SU-DHL-6 (cell line): ENCODE measurements at regions not wholly inside any gene's neighbourhood (a gene's known extent, or its start where the extent isn't known, plus 50 kb on each side); places are given as distances from the start of the nearest gene placed in this dataset.

Source experiments
- H2AFZ ChIP-seq: fragments of 200-600 bp; sonication (generic); 2 replicates; pipeline ENCODE4 v1.6.1; 2014; ENCODE audit warnings: low read depth, mild to moderate bottlenecking, moderate library complexity, mixed read lengths, antibody characterized with exemption, low read length; ENCODE audit not compliant: severe bottlenecking
- H3F3A ChIP-seq: fragments of 200-600 bp; shearing (Covaris generic); 2 replicates; pipeline ENCODE4 v1.6.0; 2016; ENCODE audit warnings: antibody characterized with exemption, mild to moderate bottlenecking; ENCODE audit not compliant: insufficient read depth
- H3K27ac ChIP-seq: fragments of 200-600 bp; sonication (generic); 2 replicates; pipeline ENCODE4 v1.5.1; 2016; ENCODE audit warnings: low read depth, mild to moderate bottlenecking, low read length, moderate library complexity, mixed read lengths
- H3K27me3 ChIP-seq: fragments of 200-600 bp; sonication (generic), shearing (Covaris generic); 2 replicates; pipeline ENCODE4 v1.6.0; 2014; ENCODE audit warnings: mild to moderate bottlenecking, low read length
- H3K36me3 ChIP-seq: fragments of 200-600 bp; sonication (generic); 2 replicates; pipeline ENCODE4 v1.6.1; 2014; ENCODE audit warnings: mild to moderate bottlenecking, low read length, mixed read lengths
- H3K4me2 ChIP-seq: fragments of 300-600, 200-600 bp; shearing (Covaris generic), sonication (generic); 2 replicates; pipeline ENCODE4 v1.6.0; 2014; ENCODE audit warnings: low read length, low read depth, mild to moderate bottlenecking; ENCODE audit not compliant: poor library complexity, severe bottlenecking
- H3K4me3 ChIP-seq: fragments of 200-600 bp; sonication (generic); 2 replicates; pipeline ENCODE4 v1.5.1; 2014; ENCODE audit warnings: antibody characterized with exemption, low read length, mild to moderate bottlenecking, mixed read lengths; ENCODE audit not compliant: insufficient read depth, poor library complexity, severe bottlenecking
- H3K79me2 ChIP-seq: fragments of 200-600 bp; sonication (generic); 2 replicates; pipeline ENCODE4 v1.6.1; 2014; ENCODE audit warnings: mild to moderate bottlenecking, low read length, moderate library complexity; ENCODE audit not compliant: insufficient read depth
- H3K9ac ChIP-seq: fragments of 200-600 bp; sonication (generic); 2 replicates; pipeline ENCODE4 v1.7.0; 2014; ENCODE audit warnings: mild to moderate bottlenecking, low read length
- H3K9me2 ChIP-seq: fragments of 200-600 bp; sonication (generic); replicated peaks from 2 replicates; pipeline ENCODE4 v1.6.1; 2014; ENCODE audit warnings: low read length; ENCODE audit not compliant: insufficient read depth
- H3K9me3 ChIP-seq: fragments of 200-600 bp; sonication (generic); 2 replicates; pipeline ENCODE4 v1.6.1; 2014; ENCODE audit warnings: low read length, mixed read lengths; ENCODE audit not compliant: insufficient read depth
- H4K20me1 ChIP-seq: fragments of 200-600 bp; sonication (generic); 2 replicates; pipeline ENCODE4 v1.6.1; 2014; ENCODE audit warnings: low read depth, mild to moderate bottlenecking, antibody characterized with exemption, low read length, moderate library complexity, mixed read lengths
- CTCF ChIP-seq: fragments of 200-600 bp; sonication (generic); IDR thresholded peaks from one replicate; pipeline ENCODE4 v1.5.1; 2017; ENCODE audit warnings: antibody characterized with exemption, mild to moderate bottlenecking, low read length, moderate library complexity; ENCODE audit not compliant: insufficient read depth, poor library complexity, severe bottlenecking
- EZH2phosphoT487 ChIP-seq: fragments of 200-600 bp; sonication (generic), shearing (Covaris generic); conservative IDR thresholded peaks from 2 replicates; pipeline ENCODE4 v1.6.1; 2018; ENCODE audit warnings: mild to moderate bottlenecking, antibody characterized with exemption, low read length, moderate library complexity, mixed read lengths

DNA sequence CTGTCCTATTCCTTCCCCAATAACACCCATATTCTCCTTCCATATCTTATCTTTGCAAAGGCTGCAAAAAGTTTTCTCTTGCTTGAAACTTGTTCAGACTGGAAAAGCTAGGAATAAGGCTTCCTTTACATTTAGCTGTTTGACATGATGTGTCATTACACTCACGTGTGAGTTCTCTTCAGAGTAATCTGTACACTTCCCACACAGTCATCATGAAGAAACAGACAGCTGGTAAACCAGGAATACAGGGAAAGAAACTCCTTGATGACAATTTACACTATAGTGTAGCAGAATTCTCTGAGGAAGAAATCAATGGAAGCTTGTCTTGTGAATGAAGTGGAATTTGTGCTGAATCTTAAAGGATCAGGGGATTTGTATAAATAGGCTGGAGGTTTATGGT, 628.6 kb upstream of the CDH2 start:
- Histone ChIP-seq H2AFZ (no peak overlapping the region), H3K27ac (no peak overlapping the region), H3K36me3 (no peaks in the 10 kb centered on the region), H3K9me2 (no peaks in the 10 kb centered on the region), H3F3A (no peaks in the 10 kb centered on the region), H3K4me2 (no peak overlapping the region), H3K4me3 (no peak overlapping the region), H3K79me2 (no peaks in the 10 kb centered on the region), H3K27me3 (no peaks in the 10 kb centered on the region), H3K9ac (no peak overlapping the region), H3K9me3 (0 out of 2 replicates have a peak, but pooled peaks cover 4% of the 10 kb centered on the region), H4K20me1 (no peaks in the 10 kb centered on the region)
- TF ChIP-seq CTCF (no peak), EZH2phosphoT487 (no peak)

- H3K27ac ChIP-seq = no peak overlapping the region
- no peak overlapping the region for H3K4me3 ChIP-seq
- no peaks in the 10 kb centered on the region for H3K27me3 ChIP-seq
- H3K36me3 ChIP-seq = no peaks in the 10 kb centered on the region
- no peaks in the 10 kb centered on the region for H3F3A ChIP-seq
- no peak overlapping the region for H3K9ac ChIP-seq
- no peaks in the 10 kb centered on the region for H3K79me2 ChIP-seq
- no peak overlapping the region for H2AFZ ChIP-seq
- TF ChIP-seq EZH2phosphoT487 (no peak), CTCF (no peak)
- 0 out of 2 replicates have a peak, but pooled peaks cover 4% of the 10 kb centered on the region for H3K9me3 ChIP-seq
- no peak overlapping the region for H3K4me2 ChIP-seq
- H3K9me2 ChIP-seq = no peaks in the 10 kb centered on the region
- no peaks in the 10 kb centered on the region for H4K20me1 ChIP-seq
These were observed 627.7 kb upstream of the CDH2 start for GRCh38 chr18:28804512-28805202.

DNA sequence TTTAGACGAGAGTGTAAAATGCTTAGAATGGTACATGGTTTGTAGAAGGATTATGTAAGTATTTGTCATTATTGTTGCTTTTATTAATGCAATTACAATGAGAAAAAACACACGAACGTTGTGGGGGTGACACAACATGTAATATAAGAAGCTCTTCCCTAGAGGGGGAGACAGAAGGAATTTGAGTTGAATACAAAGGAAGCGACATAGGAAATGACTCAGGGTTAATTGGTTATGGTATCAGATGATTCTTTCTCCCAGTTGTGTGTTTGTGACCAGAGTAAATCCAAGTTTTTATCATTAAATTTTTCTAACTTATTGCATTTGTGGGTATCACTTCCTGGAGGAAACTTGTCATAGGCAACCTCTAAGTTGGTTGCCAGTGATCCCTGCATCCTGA, 625.6 kb upstream of the CDH2 start:
- no peak overlapping the region for H3K4me2 ChIP-seq
- TF ChIP-seq CTCF (no peak), EZH2phosphoT487 (no peak)
- no peaks in the 10 kb centered on the region for H3K79me2 ChIP-seq
- no peak overlapping the region for H3K4me3 ChIP-seq
- H3K27ac ChIP-seq = no peak overlapping the region
- H3K9ac ChIP-seq = no peak overlapping the region
- no peaks in the 10 kb centered on the region for H3K27me3 ChIP-seq
- no peak overlapping the region for H2AFZ ChIP-seq
- no peaks in the 10 kb centered on the region for H4K20me1 ChIP-seq
- 0 out of 2 replicates have a peak, but pooled peaks cover 4% of the 10 kb centered on the region for H3K9me3 ChIP-seq
- no peaks in the 10 kb centered on the region for H3F3A ChIP-seq
- no peaks in the 10 kb centered on the region for H3K9me2 ChIP-seq
- no peaks in the 10 kb centered on the region for H3K36me3 ChIP-seq
